Panc1 (cell line): ENCODE measurements at regions not wholly inside any gene's neighbourhood (a gene's known extent, or its start where the extent isn't known, plus 50 kb on each side); places are given as distances from the start of the nearest gene placed in this dataset.

ENCODE experiments used
- CTCF ChIP-seq: fragments of 450-650 bp; IDR thresholded peaks from 2 replicates; pipeline ENCODE4 v1.5.1; 2017; ENCODE audit warnings: mild to moderate bottlenecking
- POLR2AphosphoS5 ChIP-seq: IDR thresholded peaks from 2 replicates; pipeline ENCODE4 v1.6.1; 2012; ENCODE audit warnings: mild to moderate bottlenecking, low read depth, low read length, moderate library complexity
- SIN3A ChIP-seq: IDR thresholded peaks from 2 replicates; pipeline ENCODE4 v1.6.1; 2012; ENCODE audit warnings: low read depth, mild to moderate bottlenecking, low read length, moderate library complexity, borderline replicate concordance; ENCODE audit not compliant: insufficient read depth
- TCF7L2 ChIP-seq: IDR thresholded peaks from 2 replicates; pipeline ENCODE4 v1.6.1; 2011; ENCODE audit warnings: mild to moderate bottlenecking, low read depth, low read length, inconsistent platforms

- TF ChIP-seq SIN3A: no peak
- no peak for TF ChIP-seq CTCF
- no peak for TF ChIP-seq TCF7L2
- TF ChIP-seq POLR2AphosphoS5: no peak
Measured at GRCh38 chr2:221753401-221753800, 181.3 kb upstream of the EPHA4 start.
